GM18868 (cell line): ENCODE measurements at regions not wholly inside any gene's neighbourhood (a gene's known extent, or its start where the extent isn't known, plus 50 kb on each side); places are given as distances from the start of the nearest gene placed in this dataset.
"Not testable (repeated sequence)": the region's sequence is repeated elsewhere in the genome, so short reads cannot be mapped to it uniquely, and the experiment has no call there.

Source experiments
- ATAC-seq: cut with Tn5 transposase; IDR thresholded peaks from one replicate; pipeline ENCODE4 v1.9.1; 2021; ENCODE audit warnings: mild to moderate bottlenecking, moderate library complexity; ENCODE audit not compliant: unreplicated experiment

DNA sequence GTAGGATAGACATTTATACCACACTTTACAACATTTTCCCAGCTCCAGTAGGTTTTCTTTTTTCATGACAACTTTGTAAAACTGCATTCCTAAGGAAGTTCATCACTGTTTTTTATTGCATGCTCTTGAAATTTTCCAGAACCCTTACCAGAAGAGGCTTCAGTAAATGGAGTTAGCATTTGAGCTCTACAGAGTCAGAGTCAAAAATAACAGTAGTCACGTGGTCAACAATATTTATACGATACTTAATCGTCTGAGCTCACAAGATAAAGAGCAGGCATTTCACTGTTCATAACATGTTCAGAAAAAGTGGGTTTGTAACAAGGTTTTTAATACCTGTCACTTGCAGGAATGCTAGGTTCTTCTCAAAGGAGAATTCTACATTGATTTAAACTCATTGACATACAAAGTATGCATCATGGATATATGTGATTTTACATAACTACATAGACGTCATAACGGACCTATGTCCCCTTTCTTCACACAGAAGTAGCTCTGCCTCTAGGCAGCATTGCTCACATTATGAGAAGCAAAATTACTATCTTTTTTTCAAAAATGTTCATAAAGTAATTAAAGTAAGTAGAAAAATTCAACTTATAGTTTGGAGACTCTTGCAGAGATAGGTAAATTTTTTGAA, 187.0 kb upstream of the COL3A1 start:
- no peak for ATAC-seq

DNA sequence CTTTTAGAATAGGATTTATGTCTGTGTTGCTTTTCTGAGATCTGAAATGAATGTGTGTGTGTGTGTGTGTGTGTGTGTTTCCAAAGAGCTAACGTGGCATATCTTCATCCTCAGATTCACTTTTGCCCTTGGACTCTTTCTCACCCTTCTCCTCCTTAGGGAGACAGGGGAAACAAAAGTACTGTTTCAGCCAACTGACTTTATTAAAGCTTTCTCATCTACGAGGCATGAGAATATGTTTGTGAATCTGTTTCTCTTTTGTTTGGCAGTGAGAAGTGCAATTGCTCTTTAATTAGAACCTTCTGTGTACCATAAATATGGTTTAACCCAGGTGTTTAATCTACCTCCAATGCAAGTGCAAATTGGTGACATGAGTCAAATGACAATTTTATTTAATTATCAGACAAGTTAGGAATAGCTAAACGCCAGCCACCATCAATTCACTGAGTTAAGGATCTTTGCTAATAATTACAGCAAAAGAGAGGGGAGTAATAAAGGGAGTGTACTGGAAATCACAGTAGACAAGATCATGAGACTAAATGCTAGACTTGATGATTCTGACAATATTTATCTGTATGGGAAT, 186.4 kb upstream of the COL3A1 start:
- no peak for ATAC-seq

DNA sequence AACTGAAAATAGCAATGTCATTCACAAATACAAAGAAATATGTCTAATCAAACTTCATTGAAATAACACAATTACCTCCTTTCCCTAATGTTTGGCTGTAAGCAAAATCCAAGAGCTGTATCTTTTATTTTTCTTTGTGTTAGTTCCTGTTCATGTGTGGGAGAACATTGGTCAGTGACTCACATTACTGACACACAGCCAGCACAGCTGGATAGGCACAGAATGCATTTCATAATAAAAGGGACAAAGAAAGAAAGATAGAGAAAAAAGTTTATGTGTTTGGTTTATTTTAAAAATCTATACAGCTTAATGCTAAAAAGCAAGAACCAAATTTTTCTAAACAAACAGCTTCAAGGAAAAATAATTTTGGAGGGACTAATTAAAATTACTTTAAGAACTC, 185.6 kb upstream of the COL3A1 start:
- ATAC-seq: no peak

DNA sequence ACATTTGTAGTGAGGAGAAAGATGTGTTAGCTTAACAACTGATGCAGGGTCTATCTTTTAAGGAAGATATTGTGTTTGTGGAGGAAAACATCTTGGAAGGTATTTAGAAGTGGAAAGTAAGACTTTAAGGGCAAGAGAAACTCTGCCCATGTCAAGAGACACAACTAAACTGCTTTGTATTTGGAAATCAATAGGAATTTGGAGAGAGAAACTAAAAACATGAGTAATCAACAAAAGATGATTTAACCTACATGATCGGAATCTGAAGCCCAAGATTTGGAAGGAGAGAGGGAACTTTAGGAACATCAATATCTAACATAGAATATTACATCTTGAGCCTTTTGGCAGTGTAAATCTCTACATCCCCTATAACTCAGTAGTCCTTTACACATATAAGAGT, 184.2 kb upstream of the COL3A1 start:
- ATAC-seq: no peak

DNA sequence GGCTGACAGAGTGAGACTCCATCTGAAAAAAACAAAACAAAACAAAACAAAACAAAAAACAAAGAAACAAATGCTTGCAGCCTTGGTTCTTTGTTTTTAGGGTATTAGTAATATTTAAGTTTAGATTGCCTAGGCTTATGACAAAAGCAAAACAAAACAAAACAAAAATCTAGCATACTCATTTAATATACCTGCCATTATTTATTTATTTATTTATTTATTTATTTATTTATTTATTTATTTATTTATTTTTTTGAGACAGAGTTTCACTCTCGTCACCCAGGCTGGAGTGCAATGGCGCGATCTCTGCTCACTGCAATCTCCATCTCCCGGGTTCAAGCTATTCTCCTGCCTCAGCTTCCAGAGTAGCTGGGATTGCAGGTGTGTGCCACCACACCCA, 179.7 kb upstream of the COL3A1 start:
- not testable (repeated sequence) for ATAC-seq

DNA sequence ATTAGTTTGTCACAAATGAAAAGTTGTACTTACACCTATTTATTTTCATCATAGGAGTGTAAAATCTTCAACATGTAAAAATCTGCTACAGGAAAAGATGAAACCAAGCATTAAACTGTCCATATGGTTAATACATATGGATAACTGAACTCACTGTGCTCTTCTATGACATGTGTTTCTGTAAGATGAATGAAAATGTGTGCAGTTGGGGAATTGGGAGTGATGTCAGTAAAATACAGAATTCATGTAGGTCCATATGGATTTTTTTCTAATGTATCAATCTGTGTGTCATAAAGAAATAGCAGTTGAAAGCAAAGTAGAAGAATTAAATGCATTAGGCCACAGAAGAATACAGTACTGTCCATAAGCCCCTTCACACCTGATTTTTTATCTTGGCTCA, 178.4 kb upstream of the COL3A1 start:
- ATAC-seq: no peak

DNA sequence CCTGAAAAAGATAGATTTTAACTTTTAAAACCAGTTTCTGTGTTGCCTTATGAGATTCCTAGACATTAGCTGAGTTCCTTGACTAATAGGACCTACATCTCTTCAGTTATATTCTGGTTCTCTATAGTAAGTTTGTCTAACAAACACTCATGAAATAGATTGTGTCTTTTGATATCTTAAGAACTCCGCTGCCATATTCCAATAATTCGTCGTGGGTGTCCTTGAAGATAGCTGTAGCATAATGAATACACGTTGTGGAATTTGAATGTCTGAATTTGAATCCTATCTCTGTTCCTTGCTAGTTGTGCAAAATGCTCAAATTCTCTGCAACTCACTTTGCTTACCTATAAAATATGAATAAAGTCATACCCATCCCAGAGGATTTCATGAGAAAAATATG, 176.8 kb upstream of the COL3A1 start:
- no peak for ATAC-seq

DNA sequence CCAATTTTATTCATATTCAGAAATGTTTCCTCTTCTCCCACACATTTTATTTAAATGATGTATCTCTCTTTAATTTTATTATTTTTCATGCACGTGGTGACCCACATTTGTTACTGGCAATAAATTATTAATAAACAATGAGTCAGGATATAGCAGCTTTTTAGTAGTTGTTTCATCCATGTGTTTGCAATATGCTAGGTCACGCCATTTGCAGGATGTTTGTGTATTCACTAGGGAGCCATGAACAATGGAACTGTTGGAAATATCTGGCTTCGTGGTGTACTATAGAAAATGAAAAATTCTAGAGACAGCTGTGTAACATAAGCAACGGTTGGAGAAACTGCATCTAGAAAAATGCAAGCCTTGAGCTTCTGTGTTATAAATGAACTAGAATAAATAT, 176.0 kb upstream of the COL3A1 start:
- ATAC-seq: no peak

DNA sequence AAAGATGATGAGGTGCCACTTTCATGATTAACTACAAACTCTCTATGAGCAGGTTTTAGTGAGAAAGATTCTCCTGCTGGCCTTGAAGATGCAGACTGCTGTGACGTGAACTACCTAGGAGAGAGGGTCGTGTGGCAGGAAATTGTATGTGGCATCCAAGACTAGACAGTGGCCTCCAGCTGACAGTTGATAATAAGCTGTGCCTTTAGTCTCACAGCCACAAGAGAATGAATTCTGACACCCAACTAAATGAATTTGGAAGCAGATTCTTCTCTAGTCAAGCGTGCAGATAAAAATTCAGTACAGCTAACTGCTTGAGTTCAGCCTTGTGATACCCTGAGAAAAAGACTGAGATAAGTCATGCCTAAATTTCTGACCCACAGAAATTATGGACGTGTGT, 169.0 kb upstream of the COL3A1 start:
- ATAC-seq: no peak

DNA sequence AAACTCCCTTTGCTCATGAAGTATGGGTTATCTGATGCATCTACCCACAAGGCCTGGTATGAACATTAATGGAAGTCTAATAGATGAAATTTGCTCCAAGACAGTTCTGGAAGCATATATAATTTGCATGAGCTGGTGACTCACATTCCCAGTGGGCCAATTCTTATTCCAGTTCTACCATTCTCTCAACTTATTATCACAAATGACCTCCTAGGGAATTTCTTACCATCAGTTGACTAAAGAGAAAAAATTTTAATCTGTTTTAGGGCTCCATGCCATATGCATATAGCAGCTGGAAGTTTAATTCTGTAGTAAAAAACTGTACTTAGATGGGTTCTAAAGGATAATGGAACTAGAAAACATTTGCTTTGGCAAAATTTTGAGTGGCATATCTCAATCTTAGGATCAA, 165.2 kb upstream of the COL3A1 start:
- ATAC-seq: no peak

DNA sequence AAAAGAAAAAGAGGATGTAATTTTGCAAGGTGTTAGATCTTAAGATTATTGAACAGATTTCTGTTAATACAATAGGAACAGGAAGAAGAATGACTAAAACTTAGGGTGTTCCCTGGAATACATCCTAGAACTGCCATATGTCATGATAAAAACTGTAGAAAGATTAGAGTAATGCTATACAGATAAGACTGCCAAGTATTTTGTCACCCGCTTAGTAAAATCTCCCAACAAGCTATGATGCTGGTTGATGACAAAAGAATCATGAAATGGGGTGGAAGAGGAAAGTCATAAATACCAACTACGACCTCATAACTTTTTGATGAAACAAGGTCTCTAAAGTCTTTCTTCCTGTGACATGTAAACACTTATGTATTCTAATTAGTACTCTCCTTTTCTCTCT, 163.6 kb upstream of the COL3A1 start:
- no peak for ATAC-seq

DNA sequence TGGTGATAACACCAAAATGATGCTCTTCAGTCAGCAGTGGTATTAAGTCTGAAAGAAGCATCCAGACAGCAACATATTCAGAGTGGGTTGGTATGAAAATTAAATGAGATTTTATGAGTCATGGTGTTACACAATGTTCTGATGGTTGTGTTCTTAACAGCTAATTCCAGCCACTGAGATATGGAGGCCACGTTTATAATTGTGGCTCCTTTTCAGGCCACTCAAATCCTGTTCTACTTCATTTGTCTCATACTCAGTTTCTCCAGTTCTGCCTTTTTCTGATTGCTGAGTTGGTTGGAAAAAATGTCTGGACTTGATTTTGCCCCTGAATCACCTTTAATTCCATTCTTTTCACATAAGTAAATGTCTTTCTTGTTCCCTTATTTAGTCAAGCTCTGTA, 162.7 kb upstream of the COL3A1 start:
- no peak for ATAC-seq

DNA sequence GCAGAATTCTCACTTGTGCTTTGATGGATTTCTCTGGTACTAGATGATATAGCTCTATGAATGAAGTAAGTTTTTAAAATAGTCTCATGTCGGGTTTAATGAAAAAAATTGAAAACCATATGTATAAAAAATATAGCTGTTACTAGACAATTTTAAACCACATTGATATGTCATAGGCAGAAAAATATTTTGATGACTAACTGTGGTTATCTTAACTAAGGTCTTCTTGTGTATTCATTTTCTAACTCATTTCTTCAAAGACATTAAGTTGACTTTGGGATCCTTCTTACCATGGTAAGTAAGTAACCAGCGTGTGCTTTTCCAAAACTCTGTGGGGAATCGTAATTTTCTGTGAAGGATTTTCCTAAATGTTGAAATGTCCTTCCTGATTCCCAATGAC, 160.9 kb upstream of the COL3A1 start:
- no peak for ATAC-seq

DNA sequence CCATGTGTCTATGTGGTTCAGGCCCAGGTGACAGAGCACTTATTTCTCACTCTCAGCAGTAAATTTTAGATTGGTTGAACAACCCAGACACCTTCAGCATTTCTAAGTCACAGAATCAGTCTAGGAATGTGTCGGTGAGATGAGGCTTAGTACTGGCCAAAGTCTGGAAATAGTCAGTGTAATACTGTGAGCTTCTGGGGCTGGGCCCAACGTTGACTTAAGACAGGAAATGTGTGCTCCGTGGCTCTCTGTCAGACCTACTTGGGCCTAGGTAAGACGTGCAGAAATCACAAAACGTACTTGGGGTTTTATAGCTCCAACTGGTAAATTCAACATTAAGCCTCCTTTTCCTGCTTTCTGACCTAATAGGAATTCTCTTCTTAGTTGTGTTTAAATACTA, 160.3 kb upstream of the COL3A1 start:
- ATAC-seq: no peak

DNA sequence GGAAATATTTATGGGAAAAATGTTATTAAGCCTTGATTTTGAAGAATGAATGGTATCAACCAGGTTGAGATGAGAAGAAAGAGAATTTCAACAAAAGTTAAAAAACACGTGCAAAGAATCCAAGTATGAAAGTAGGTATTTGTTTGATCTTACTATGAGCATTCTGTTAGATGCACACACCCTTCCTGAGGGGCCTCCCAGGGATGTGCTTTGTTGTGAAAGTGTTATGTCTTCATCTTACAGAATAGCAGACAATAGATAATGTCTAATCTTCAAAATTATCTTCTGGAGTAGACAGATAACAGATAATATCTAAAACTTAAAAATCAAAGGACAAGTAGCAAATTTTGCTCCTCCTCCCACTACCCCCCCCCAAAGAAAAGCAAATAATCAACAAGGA, 155.2 kb upstream of the COL3A1 start:
- ATAC-seq: no peak

DNA sequence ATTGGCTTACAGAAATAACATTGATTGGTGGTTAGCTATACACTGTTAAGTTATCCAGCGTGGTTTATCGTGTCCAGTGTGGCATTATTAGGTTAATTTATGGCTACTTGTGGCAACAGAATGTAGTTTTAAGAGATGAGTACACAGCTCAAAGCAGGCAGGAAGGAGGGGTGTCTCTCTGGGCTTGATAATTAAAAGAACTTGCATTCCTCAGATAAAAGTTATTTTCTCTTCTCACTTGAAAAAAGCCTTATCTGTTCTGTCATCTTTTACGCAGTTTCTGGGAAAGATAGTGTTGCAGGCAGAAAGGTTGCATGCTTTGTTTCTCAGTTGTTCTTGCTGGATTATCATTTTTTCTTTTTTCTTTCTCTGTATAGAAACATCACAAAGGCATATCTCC, 154.4 kb upstream of the COL3A1 start:
- ATAC-seq: no peak

DNA sequence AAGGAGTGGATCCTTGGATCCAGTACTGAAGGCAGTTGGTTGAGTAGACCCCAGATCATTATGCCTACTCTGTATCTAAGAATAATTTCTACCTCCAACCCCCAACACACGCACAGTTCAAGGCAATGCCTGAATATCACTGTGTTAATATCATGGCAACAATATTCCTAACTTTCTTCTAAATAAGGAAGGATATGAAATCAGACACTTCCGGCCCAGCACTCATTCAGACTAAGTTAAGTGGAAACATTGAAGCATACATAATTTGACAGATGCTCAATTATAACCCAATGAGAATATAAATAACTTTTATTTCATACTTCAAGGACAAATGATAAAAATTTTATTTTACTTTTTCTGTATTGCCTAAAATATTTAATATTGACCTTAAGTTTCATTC, 153.6 kb upstream of the COL3A1 start:
- no peak for ATAC-seq

DNA sequence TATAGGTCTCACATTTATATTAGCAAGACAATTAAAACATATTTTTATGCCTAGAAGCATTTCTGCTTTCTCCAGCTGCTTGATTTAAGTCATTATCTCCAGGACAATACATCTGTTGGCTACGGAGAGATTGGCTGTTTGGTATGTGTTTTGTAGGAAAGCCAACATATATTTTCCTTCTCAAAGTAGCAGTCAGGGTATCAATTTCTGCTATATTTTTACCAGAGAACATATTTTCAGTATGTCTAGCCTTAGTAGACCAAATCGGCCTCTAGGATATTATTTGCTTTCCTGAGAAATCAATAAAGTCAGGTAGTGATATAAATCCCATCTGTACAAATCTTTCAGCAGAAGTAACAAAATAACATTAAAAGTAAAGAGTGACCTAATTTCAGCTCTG, 150.0 kb upstream of the COL3A1 start:
- no peak for ATAC-seq

DNA sequence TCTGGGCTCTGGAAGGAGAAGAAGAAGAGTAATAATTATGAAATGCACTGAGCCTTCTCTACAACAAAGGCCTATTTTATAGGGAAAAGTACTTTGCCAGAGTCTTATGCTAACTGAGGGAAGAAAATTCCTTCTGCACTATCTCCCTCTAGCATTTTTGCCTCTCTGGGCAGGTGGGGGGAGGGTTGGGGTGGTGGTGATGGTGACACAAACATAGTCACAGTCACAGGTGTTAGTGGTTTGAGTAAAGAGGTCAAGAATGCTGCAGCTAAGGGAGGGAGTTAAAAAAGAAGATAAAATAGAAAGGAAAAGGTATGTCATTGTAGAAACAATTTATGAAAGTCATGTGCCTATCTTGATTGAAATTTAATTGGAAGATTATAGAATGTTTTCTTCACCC, 140.8 kb upstream of the COL3A1 start:
- ATAC-seq: no peak

DNA sequence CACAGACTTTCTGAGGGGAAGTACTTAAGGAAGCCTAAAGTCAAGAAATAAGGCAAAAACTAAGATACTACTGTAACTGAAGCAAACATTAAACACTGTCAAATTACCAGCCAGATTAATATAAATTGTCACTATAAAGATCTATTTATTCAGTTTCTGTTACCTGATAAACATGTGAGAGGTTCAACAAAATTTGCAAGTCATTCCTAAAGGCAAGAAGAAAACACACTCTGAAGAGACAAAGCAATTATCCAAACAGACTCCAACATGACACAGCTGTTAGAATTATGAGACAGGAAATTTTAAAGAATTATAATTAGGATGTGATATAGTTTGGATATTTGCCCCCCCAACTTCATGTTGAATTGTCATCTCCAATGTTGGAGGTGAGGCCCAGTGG, 140.4 kb upstream of the COL3A1 start:
- ATAC-seq: no peak

DNA sequence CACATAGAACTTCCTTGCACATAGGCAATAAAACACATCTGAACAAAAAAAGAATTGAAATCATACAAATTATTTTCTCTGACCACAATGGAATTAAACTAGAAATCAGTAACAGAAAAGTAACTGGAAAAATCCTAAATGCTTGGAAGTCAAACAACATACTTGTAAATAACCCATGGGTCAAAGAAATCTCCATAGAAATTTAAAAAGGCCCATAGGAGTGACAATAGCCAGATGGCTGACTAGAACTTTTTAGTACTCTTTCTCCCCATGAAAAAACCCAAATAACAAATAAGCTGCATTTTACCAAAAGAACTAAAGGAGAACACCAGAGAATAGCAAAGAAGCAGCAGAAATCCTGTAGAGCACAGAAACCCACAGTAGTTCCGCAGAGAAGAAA, 139.2 kb upstream of the COL3A1 start:
- no peak for ATAC-seq

DNA sequence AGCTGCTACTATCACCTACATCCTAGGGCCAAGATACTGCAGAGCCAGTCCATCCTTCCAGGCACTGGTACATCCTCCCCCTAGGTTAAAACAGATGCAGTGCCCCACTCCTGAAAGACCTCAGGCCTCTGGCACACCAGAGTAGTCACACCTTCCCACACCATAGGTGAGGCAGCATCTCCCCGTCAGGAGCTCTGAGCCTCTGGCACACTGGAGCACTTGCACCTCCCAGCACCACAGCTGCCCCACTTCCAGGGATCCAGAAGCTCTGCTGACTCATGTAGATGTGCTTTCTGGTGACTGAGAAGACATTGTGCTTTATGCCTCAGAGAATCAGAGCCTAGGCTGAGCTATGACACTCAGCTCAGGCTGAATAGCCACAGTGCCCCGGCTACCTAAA, 138.4 kb upstream of the COL3A1 start:
- no peak for ATAC-seq

DNA sequence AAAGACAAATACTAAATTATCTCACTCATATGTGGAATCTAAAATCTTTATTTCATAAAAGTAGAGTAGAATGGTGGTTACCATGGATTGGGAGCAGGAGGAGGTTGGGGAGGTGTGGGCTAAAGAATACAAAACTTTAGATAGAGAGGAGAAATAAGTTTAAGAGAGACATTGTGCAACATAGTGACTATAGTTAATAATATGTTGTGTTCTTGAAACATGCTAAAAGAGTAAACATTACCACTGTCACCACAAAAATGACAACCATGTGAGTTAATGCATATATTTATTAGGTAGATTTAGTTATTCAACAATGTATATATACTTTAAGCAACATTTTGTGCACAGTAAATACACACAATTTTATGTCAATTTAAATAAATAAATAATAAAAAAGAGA, 128.5 kb upstream of the COL3A1 start:
- no peak for ATAC-seq
